ENCODE measurements at regions not wholly inside any gene's neighbourhood (a gene's known extent, or its start where the extent isn't known, plus 50 kb on each side); places are given as distances from the start of the nearest gene placed in this dataset.

DNA sequence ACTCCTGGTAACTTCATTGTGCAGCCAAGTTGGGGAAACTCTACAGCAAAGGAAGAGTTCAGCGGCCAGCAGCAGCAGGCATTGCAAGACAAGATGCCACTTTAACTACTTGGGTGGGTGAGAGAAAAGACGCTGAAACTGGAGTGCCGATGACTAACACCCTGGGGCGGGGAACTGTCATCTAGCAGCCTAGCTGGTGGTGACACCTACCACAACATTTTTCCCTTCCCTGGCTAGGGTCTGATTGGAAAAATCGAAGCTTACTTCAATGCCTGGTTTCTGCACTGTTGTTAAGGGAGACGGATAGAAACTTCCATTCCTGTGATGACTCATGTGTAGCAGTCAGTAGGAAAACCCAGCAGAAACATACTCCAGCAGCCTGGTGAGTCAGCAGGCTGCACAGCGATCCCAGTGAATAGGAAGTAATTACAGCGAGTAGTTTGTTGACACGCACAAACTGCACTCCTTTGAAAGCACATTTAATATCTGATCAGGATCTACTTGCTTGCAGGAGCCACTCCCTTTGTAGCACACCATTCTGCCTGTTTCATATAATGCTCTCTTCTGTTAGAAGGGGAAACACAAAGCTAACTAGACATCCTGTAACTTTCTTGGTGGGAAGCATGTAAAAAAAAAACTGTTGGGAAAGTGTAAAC, 62.1 kb upstream of the MAPRE2 start:
- TF ChIP-seq NR2F2 (IDR thresholded peaks at IDR 0.05): no peak
- TF ChIP-seq, protein P1, sequence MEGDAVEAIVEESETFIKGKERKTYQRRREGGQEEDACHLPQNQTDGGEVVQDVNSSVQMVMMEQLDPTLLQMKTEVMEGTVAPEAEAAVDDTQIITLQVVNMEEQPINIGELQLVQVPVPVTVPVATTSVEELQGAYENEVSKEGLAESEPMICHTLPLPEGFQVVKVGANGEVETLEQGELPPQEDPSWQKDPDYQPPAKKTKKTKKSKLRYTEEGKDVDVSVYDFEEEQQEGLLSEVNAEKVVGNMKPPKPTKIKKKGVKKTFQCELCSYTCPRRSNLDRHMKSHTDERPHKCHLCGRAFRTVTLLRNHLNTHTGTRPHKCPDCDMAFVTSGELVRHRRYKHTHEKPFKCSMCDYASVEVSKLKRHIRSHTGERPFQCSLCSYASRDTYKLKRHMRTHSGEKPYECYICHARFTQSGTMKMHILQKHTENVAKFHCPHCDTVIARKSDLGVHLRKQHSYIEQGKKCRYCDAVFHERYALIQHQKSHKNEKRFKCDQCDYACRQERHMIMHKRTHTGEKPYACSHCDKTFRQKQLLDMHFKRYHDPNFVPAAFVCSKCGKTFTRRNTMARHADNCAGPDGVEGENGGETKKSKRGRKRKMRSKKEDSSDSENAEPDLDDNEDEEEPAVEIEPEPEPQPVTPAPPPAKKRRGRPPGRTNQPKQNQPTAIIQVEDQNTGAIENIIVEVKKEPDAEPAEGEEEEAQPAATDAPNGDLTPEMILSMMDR (IDR thresholded peaks at IDR 0.05; ENCODE audit: low read depth, low read length, missing input control): no peak
